ENCODE measurements at regions not wholly inside any gene's neighbourhood (a gene's known extent, or its start where the extent isn't known, plus 50 kb on each side); places are given as distances from the start of the nearest gene placed in this dataset.

DNA sequence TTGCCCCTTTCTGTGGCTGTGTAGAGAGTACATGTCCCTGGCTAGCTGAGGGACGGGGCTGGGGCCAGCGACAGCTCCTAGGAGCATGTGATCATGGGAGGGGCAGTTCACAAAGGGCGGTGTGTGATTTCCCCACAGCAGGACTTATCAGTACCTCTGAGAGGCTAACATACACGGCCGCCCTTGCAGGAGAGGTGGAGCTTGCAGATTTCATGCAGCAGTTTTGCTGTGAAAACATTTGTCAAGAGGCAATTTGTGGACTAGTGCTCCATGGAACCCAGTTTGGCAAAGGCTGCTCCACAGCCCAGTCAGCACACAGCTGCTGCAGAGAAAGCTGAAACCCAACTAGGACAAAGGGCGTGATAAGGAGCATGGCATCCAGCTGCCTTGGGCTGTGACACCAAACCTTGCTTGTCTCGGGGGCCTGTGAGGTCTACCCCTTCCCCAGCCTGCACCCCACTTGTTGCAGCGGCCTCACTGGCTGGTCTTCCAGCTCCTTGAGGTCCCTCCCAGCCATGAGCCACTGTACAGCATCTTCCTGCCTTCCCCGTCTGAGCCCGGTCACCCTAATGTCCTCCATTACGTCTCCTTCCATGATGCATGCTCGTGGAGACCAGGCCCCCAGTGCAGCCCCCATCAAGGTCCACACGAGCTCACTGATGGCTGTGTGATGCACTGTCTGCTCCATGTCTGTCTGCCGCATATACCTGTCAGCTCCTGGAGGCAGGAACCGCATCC lies 121.4 kb upstream of the HDAC4 start:
- TF ChIP-seq, protein P1, sequence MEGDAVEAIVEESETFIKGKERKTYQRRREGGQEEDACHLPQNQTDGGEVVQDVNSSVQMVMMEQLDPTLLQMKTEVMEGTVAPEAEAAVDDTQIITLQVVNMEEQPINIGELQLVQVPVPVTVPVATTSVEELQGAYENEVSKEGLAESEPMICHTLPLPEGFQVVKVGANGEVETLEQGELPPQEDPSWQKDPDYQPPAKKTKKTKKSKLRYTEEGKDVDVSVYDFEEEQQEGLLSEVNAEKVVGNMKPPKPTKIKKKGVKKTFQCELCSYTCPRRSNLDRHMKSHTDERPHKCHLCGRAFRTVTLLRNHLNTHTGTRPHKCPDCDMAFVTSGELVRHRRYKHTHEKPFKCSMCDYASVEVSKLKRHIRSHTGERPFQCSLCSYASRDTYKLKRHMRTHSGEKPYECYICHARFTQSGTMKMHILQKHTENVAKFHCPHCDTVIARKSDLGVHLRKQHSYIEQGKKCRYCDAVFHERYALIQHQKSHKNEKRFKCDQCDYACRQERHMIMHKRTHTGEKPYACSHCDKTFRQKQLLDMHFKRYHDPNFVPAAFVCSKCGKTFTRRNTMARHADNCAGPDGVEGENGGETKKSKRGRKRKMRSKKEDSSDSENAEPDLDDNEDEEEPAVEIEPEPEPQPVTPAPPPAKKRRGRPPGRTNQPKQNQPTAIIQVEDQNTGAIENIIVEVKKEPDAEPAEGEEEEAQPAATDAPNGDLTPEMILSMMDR (conservative IDR thresholded peaks at IDR 0.05 in 1 of 2, IDR thresholded peaks at IDR 0.05 in 1 of 2; ENCODE audit: low read depth in 1 of 2, low read length in 2 of 2), result no peak
- TF ChIP-seq EZH2 (IDR thresholded peaks at IDR 0.05; ENCODE audit: low read length, missing control alignments), result no peak
